Ascending aorta (tissue), 2 donors: ENCODE measurements at regions not wholly inside any gene's neighbourhood (a gene's known extent, or its start where the extent isn't known, plus 50 kb on each side); places are given as distances from the start of the nearest gene placed in this dataset.

Source experiments
- DNase-seq, 2 donors: peaks; one replicate each; pipeline ENCODE4 v3.0.0-alpha.2; 2019; ENCODE audit warnings: low spot score in 2 of 2
- H3K27ac ChIP-seq, 2 donors: fragments of 200-600 bp; sonication (generic); one replicate each; pipeline ENCODE4 v1.5.1; 2016 to 2017; ENCODE audit warnings: mild to moderate bottlenecking in 1 of 2
- H3K27me3 ChIP-seq: fragments of 200-600 bp; sonication (generic); one replicate; pipeline ENCODE4 v1.5.1; 2017
- H3K36me3 ChIP-seq, 2 donors: fragments of 200-600 bp; sonication (generic); one replicate each; pipeline ENCODE4 v1.5.1; 2016
- H3K4me1 ChIP-seq, 2 donors: fragments of 200-600 bp; sonication (generic); one replicate each; pipeline ENCODE4 v1.5.1; 2016 to 2017; ENCODE audit warnings: mild to moderate bottlenecking in 1 of 2
- H3K4me3 ChIP-seq, 2 donors: fragments of 200-600 bp; sonication (generic); one replicate each; pipeline ENCODE4 v1.5.1; 2016 to 2017; ENCODE audit warnings: mild to moderate bottlenecking in 1 of 2
- H3K9me3 ChIP-seq, 2 donors: fragments of 200-600 bp; sonication (generic); one replicate each; pipeline ENCODE4 v1.5.1; 2016
- intact Hi-C: fragments of 100-400 bp; cut with DNase I; formaldehyde crosslinking; loops from one replicate; pipeline ENCODE4 v1.15.1; 2023
- TF ChIP-seq, protein P1 (sequence below), 3 experiments: fragments of 200-600 bp in 2 of 3; fragments of 450-650 bp in 1 of 3; sonication (generic) in 2 of 3; IDR thresholded peaks; one replicate each; pipeline ENCODE4 v1.5.1; 2016 to 2019; ENCODE audit warnings: antibody characterized with exemption in 3 of 3, mild to moderate bottlenecking in 1 of 3, moderate library complexity in 1 of 3

DNA sequence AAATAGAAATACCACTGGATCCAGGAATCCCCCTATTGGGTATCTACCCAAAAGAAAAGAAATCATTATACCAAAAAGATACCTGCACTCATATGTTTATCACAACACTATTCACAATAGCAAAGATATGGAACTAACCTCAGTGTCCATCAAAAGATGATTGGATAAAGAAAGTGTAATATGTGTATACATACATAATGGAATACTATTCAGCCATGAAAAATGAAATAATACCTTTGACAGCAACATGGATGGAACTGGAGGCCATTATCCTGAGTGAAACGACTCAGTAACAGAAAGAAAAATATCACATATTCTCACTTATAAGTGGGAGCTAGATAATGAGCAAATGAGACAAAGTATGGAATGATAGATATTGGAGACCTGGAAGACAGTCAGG lies 74.2 kb upstream of the TLR3 start:
- Histone ChIP-seq H3K9me3 (no peaks in the 10 kb centered on the region), H3K27me3 (no peaks in the 10 kb centered on the region), H3K4me3 (no peak overlapping the region), H3K27ac (no peak overlapping the region), H3K4me1 (peaks cover 0 to 12% of the 10 kb centered on the region in 2 donors), H3K36me3 (no peaks in the 10 kb centered on the region)
- intact Hi-C loops: no loop called here
- no peak for DNase-seq
- TF ChIP-seq, protein P1, sequence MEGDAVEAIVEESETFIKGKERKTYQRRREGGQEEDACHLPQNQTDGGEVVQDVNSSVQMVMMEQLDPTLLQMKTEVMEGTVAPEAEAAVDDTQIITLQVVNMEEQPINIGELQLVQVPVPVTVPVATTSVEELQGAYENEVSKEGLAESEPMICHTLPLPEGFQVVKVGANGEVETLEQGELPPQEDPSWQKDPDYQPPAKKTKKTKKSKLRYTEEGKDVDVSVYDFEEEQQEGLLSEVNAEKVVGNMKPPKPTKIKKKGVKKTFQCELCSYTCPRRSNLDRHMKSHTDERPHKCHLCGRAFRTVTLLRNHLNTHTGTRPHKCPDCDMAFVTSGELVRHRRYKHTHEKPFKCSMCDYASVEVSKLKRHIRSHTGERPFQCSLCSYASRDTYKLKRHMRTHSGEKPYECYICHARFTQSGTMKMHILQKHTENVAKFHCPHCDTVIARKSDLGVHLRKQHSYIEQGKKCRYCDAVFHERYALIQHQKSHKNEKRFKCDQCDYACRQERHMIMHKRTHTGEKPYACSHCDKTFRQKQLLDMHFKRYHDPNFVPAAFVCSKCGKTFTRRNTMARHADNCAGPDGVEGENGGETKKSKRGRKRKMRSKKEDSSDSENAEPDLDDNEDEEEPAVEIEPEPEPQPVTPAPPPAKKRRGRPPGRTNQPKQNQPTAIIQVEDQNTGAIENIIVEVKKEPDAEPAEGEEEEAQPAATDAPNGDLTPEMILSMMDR (IDR thresholded peaks at IDR 0.05): no peak

DNA sequence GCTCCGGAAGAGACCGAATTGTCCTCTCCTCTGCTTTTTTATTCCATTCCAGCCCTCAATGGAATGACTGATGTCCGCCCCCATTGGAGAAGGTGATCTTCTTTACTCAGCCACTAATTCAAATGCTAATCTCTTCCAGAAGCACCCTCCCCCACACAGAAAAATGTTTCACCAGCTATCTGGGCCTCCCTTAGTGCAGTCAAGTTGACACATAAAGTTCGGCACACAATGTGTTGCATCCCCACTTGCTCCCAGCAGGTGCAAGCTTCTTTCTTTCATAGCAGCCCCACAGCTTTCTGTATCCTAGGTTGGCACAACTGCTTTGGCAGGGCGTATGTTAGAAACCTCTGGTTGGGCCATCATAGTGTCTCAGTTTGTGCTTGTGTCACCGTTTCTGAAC lies 73.3 kb upstream of the TLR3 start:
- Histone ChIP-seq H3K27me3 (no peaks in the 10 kb centered on the region), H3K27ac (no peak overlapping the region), H3K4me3 (no peak overlapping the region), H3K36me3 (no peaks in the 10 kb centered on the region), H3K9me3 (no peaks in the 10 kb centered on the region), H3K4me1 (peaks cover 0 to 19% of the 10 kb centered on the region in 2 donors)
- intact Hi-C loops: no loop called here
- TF ChIP-seq, protein P1 (IDR thresholded peaks at IDR 0.05): no peak
- no peak for DNase-seq

DNA sequence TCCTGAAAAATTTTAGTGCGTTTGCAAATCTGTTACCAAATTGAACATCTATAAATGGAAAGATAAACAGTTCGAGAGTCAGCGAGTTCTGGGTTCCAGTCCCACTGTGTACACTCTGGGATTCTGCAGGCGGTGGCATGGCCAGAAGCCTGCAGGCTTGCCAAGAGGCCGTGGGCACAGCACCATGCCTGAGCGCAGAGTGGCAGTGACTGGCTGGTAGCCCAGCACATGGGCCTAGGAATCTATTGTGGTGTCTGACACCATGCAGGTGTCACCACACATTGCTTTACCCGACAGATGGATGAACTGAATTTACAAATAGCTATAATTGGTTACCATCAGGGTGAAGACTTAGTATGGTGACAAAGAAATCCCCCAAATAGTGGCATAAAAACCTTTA lies 71.7 kb upstream of the TLR3 start:
- H3K27ac ChIP-seq: peak overlapping the region; percentile 62 to 68

DNA sequence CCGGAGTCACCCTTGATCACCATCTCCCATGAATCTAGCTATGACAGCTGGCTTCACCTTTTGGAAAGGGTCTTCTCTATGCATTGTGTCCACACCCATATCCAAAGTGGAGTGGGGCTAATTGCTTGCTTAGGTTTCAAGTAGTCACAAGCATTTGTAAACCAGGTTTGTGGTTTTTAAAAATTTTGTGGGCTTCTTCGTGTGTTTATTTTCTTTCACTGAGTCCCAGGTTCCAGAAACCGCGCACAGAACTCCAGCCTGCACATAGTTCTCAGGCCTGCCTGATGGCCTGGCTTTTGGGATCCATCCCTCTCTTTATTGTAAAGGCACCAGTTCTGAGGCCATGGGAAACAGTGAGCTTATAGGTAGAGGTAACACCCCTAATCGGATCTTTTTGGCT lies 70.2 kb upstream of the TLR3 start:
- no peaks in the 10 kb centered on the region for H3K9me3 ChIP-seq
- H3K27ac ChIP-seq: peak overlapping the region; percentile 62 to 68
- TF ChIP-seq, protein P1 (IDR thresholded peaks at IDR 0.05): no peak
- no peak for DNase-seq
- peaks cover 0 to 21% of the 10 kb centered on the region in 2 donors for H3K4me1 ChIP-seq
- H3K36me3 ChIP-seq: no peaks in the 10 kb centered on the region
- intact Hi-C loops: no loop called here
- no peaks in the 10 kb centered on the region for H3K27me3 ChIP-seq
- H3K4me3 ChIP-seq: no peak overlapping the region

More for the DNA sequence above, 71.7 kb upstream of the TLR3 start:
- DNase-seq: no peak
- H3K4me3 ChIP-seq: no peak overlapping the region
- no peaks in the 10 kb centered on the region for H3K36me3 ChIP-seq
- H3K27me3 ChIP-seq: no peaks in the 10 kb centered on the region
- H3K4me1 ChIP-seq: peaks cover 0 to 19% of the 10 kb centered on the region in 2 donors
- intact Hi-C loops: no loop called here
- TF ChIP-seq, protein P1 (IDR thresholded peaks at IDR 0.05): no peak
- no peaks in the 10 kb centered on the region for H3K9me3 ChIP-seq

DNA sequence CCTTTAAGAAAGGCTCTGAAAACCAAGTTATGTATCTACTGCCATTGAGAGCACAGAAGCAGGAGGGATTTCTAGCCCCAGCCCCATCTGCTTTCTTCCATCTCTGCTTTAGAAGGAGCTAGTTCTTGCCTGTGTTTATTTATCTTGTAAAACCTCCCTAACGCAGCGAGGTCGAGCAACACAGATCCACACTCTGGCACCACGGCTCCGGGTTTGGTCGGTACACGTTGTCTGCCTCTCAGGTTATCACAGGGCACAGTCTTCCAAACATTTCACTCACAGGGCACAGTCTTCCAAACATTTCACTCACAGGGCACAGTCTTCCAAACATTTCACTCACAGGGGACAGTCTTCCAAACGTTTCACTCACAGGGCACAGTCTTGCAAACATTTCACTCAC lies 69.7 kb upstream of the TLR3 start:
- H3K36me3 ChIP-seq: no peaks in the 10 kb centered on the region
- TF ChIP-seq, protein P1 (IDR thresholded peaks at IDR 0.05): no peak
- intact Hi-C loops: no loop called here
- DNase-seq: no peak
- peak overlapping the region; percentile 62 to 68 for H3K27ac ChIP-seq
- no peaks in the 10 kb centered on the region for H3K9me3 ChIP-seq
- H3K4me3 ChIP-seq: no peak overlapping the region
- H3K27me3 ChIP-seq: no peaks in the 10 kb centered on the region
- peaks cover 0 to 21% of the 10 kb centered on the region in 2 donors for H3K4me1 ChIP-seq

DNA sequence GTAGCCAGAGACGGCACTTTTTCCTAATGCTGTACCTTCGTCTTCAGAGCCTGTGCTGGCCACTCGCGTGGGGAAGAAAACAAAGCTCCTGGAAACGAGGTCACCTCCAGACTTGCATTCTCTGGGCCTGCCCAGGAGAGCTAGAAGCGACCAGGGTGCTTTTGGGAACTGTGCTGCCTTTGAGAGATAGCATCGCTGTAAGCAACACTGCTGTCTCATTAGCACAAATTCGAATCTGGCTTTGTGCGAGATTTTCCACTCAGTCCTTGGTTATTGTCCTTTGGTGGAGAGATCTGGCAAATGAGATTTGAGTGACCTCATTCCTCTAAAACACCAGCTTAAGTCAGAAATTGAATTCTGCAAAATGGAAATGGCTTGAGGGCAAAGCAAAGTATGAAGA lies 66.1 kb upstream of the TLR3 start:
- no peak overlapping the region for H3K4me3 ChIP-seq
- no peaks in the 10 kb centered on the region for H3K27me3 ChIP-seq
- H3K4me1 ChIP-seq: peaks cover 0 to 15% of the 10 kb centered on the region in 2 donors
- intact Hi-C loops: no loop called here
- no peak for DNase-seq
- H3K27ac ChIP-seq: peak overlapping the region; percentile 54 to 59
- TF ChIP-seq, protein P1 (IDR thresholded peaks at IDR 0.05): no peak
- H3K9me3 ChIP-seq: no peaks in the 10 kb centered on the region
- H3K36me3 ChIP-seq: no peaks in the 10 kb centered on the region
